Activated CD4-positive, alpha-beta T cell treated with anti-CD3 and anti-CD28 coated beads for 48 hours (primary cell): ENCODE measurements at regions not wholly inside any gene's neighbourhood (a gene's known extent, or its start where the extent isn't known, plus 50 kb on each side); places are given as distances from the start of the nearest gene placed in this dataset.

Source experiments
- DNase-seq: peaks from one replicate; pipeline ENCODE4 v3.0.0-alpha.2; 2020

DNA sequence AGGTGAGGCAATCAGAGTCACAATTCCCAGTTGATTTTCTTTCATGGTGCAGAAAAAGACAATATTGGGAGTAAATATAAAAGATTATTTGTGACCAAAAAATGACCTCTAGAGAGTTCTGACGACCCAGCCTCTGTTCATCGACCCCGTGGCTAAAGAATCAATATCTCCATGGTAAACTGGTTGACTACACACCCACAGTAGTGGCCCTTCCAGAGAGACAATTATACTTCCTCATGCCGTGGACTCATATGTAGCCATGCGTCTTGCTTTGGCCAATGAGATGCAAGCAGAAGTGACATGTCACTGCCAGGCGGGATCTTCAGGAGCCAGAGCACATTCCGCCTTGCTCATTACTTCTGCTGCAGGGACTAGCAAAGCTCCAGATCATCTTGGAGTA is 163.3 kb upstream of the RAD23B start:
- no peak for DNase-seq

- DNase-seq: no peak
These were observed 159.7 kb upstream of the RAD23B start for GRCh38 chr9:107123389-107123788.

GRCh38 chr9:107127608-107128007 is 155.5 kb upstream of the RAD23B start:
- DNase-seq: no peak

GRCh38 chr9:107131108-107131799 is 151.8 kb upstream of the RAD23B start:
- no peak for DNase-seq

- no peak for DNase-seq
These were observed 146.8 kb upstream of the RAD23B start for GRCh38 chr9:107136296-107136695.

GRCh38 chr9:107137495-107138202 is 145.4 kb upstream of the RAD23B start:
- no peak for DNase-seq

- DNase-seq: no peak
These were observed 144.7 kb upstream of the RAD23B start for GRCh38 chr9:107138261-107138992.

- no peak for DNase-seq
These were observed 141.1 kb upstream of the RAD23B start for GRCh38 chr9:107141967-107142366.

DNA sequence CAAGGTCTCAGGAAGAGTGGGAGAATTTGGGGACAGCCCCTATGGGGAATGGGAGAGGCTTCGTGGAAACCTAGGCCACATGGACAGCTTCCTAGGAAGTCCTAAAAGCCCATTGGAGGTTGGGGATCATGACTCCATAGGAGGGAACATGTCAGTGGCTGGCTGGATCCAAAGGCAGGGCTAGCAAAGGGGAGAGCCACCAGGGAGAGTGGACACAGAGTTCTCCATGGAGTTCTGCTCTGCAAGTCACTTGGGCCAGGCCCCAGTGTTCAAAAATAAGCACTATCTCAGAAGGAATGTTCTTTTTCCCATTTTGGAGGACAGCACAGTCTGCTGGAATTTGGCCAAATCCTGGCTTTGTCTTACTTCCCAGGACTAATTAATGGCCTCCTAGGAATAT is 140.6 kb upstream of the RAD23B start:
- no peak for DNase-seq

GRCh38 chr9:107142896-107143603 is 140.0 kb upstream of the RAD23B start:
- no peak for DNase-seq

- no peak for DNase-seq
These were observed 138.6 kb upstream of the RAD23B start for GRCh38 chr9:107144475-107144874.

DNA sequence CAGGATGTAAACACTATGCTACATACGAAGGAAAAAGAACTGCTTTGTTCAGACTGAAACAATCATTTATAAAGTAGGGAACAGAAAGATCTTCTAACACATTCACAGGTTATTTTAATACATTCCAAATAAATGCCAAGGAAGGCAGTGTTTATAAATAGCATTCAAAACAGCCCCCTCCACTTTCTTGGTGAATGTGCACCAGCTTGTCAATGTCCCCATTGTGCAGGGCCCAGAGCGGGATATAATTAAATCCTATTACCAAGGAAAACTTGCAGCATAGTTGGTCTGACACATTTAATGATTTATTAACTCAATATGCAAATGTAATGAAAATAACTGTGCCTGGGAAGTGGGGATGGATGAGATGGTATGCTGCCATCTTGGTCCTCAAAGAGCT is 135.9 kb upstream of the RAD23B start:
- DNase-seq: no peak

- DNase-seq: no peak
These were observed 134.9 kb upstream of the RAD23B start for GRCh38 chr9:107148216-107148615.

DNA sequence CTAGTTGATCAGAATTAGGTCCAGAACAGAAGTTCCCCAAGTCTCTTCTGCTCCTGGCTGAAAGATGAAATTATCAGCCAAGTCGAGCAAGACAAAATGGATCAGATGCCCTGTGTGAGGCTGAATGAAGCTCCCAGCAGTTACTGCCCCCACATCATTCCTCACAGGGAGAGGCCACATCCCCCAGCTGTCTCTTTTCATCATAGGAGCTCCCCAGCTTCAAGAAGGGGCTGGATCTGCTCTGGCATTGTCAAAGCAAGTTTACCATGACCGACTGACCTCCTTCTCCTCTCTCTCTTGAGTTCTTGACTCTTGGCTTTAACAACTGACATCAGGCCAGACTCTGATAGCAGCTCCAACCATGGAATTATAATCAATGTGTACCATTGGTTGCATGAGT is 133.3 kb upstream of the RAD23B start:
- DNase-seq: no peak

DNA sequence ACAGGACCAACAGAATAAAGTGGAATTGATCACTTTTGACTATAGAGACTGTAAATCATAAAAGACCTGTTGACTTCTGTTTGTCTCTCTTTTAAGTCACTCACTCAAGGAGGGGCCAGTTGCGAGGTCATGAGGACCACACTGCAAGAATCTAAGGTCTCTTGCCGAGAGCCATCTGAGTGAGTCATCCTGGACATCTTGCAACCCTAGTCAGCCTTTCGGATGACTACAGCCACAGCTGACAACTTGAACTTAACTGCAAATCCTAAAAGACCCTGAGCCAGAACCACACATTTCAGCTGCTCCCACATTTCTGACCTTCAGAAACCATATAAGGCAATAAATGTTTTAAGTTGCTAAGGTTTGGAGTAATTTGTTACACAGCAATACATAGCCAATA is 129.7 kb upstream of the RAD23B start:
- DNase-seq: no peak

DNA sequence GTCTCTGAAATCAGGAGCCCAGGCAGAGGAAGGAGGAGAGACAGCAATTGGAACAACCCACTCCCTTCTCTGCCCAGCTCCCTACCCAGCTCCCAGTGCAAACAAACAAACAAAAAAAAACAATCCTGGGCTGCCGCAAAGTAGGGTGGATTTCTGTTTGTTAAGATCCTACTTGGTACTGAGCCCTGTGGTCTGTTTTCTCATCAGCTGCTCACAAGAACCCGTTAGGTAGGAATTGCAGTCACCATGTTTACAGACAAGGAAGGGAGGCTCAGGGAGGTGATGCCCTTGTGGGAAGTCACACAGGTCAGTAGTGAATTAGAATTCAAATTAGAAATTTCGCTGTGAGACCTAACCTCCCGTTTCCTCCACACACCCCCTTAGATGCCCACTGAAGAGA is 128.8 kb upstream of the RAD23B start:
- no peak for DNase-seq

DNA sequence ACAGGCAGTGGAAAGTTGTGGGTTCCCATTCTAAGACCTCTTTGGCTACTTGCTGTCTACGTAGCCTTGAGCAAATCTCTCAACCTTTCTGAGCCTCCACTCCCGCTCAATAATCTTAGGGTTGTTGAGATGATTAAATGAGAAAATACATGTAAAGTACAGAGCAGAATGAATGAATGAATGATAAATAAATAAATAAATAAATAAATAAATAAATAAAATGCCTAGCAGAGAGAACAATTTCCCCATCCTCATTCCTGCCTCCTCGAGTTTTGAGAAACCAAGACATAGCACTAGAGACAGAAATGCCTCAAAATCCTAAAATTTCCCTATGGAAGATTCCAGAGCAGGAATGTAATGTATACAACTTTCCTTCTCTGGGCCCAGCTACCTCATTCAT is 128.3 kb upstream of the RAD23B start:
- DNase-seq: no peak

DNA sequence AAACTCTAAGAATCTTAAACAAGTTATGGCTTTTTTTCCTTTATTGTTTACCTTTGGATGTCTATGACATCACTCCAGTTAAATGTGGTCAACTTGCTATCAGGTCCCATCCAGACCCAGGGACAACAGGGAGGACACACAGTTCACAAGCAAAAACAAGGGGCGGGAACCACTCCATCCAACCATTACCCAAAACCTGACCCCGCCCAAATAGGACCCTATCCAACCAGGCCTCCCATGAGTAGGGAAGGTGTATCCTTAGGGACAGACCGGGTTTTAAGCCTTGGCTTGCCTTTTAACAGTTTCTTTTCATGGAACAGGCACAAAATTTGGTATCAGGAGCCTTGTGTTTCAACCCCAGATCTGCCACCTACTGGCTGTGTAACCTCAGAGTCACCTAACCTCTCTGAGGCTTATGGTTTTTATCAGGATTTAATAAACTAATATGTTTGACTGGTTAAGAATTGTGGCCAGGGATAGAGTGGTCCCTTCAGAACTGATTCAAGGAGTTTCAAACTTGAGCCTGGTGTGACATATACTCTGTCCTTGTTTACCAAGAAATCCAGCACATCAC is 127.7 kb upstream of the RAD23B start:
- no peak for DNase-seq

DNA sequence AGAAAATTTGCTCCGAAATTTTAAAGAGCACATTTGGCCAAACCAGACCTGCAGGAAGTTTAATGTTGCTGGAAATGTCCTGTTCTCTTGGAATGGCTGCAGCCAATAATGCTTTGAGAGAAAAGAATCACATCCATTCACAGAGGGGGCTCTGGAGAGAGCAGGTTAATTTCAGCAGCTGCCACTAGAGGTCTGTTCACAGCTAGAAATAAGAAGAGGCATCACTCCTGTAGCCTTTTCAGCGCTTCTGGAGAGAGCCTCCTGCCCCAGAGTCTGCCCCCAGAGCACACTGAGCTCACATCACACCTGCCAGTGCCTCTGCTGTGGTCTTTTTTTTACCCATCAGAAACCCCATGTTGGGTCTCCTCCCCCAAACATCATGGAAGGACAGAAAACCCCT is 124.8 kb upstream of the RAD23B start:
- DNase-seq: no peak

GRCh38 chr9:107161338-107161737 is 121.7 kb upstream of the RAD23B start:
- DNase-seq: no peak

DNA sequence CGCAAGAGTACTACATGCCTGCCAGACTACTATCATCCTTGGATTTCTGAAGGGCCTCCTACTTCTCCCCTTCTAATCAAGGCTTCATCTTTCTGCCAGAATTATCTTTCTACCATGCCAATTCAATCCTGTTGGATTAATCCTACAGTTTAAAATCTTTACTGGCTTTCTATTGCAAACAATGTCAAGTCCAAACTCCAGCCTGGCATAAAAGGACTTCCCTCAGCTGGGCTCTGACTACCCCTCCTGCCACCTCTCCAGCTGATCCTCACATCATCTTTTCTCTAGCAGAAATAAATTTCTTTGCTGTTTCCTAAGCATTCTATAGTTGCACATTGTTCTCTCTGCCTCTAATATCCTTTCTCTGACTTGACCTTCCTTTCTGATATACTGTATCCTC is 119.7 kb upstream of the RAD23B start:
- DNase-seq: no peak

DNA sequence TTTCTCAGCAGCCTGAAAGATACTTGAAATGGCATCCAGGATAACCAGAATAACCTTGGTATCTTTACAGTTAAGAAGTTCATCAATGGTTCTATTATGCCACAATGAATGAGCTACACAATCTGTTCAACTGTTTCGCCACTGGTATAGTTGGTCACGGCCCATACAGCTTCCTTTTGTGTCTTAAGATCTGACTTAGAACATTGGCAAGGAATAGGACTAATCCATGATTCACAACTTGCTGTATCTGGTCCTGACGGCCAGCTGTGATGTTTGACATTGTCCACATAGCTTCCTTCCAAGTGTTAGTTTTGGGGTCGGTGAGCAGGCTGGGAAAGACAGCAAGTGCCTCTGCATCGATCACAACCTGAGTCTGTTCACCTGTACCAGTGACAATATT is 113.3 kb upstream of the RAD23B start:
- no peak for DNase-seq

- no peak for DNase-seq
These were observed 112.3 kb upstream of the RAD23B start for GRCh38 chr9:107170801-107171200.
